ENCODE measurements at regions not wholly inside any gene's neighbourhood (a gene's known extent, or its start where the extent isn't known, plus 50 kb on each side); places are given as distances from the start of the nearest gene placed in this dataset.

DNA sequence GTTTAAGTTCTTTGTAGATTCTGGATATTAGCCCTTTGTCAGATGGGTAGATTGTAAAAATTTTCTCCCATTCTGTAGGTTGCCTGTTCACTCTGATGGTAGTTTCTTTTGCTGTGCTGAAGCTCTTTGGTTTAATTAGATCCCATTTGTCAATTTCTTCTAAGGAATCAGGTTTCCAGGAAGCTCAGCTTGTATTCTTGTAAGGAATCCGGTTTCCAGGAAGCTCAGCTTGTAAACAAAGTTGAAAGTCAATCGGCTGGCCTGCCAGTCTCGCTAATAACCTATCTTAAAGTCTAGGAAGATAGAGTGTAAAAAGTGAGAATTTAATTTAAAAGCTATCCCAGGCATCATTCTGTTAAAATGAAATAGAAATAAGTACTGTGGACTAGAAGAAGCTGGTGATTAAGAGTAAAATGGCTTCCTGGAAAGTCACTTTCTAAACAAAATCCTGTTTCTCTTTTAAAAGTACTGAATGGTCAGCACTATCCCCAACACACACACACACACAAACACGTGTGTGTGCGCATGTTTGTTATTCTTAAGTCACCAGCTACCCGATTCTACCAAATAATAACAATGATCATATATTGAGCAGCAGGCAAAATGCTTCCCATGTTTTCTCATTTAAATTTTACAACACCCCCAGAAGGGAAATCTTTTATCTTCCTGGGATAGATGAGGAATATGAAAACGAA, 171.7 kb downstream of the PAPSS1 start:
- no peak for DNase-seq
- intact Hi-C loops (cut with micrococcal nuclease) = no loop called here
- H3K27me3 Mint-ChIP-seq (ENCODE audit: low read depth in 3 of 3) = peaks cover 0 to 2% (median 0%) of the 10 kb centered on the region in 3 donors
- no peak overlapping the region for H3K4me2 ChIP-seq (replicated peaks; ENCODE audit: extremely low read depth, low read length, poor library complexity, severe bottlenecking)
- no peak overlapping the region for H3K4me3 Mint-ChIP-seq
- H3K27me3 ChIP-seq (ENCODE audit: control insufficient read depth in 2 of 2, insufficient read depth in 2 of 2, low read length in 2 of 2) = no peaks in the 10 kb centered on the region
- no peaks in the 10 kb centered on the region for H3K9me3 ChIP-seq (replicated peaks in 1 of 2; ENCODE audit: control insufficient read depth in 1 of 2, insufficient read depth in 1 of 2, low read length in 2 of 2)
- no peaks in the 10 kb centered on the region for H3K9me3 Mint-ChIP-seq
- no peaks in the 10 kb centered on the region for H3K4me1 ChIP-seq (ENCODE audit: control insufficient read depth in 1 of 2, insufficient read depth in 2 of 2, low read length in 2 of 2)
- no peaks in the 10 kb centered on the region for H3K79me2 ChIP-seq (ENCODE audit: insufficient read depth, low read length)
- H2AFZ ChIP-seq (ENCODE audit: insufficient read depth, low read depth, low read length, poor library complexity, severe bottlenecking) = no peak overlapping the region
- TF ChIP-seq, protein P1, sequence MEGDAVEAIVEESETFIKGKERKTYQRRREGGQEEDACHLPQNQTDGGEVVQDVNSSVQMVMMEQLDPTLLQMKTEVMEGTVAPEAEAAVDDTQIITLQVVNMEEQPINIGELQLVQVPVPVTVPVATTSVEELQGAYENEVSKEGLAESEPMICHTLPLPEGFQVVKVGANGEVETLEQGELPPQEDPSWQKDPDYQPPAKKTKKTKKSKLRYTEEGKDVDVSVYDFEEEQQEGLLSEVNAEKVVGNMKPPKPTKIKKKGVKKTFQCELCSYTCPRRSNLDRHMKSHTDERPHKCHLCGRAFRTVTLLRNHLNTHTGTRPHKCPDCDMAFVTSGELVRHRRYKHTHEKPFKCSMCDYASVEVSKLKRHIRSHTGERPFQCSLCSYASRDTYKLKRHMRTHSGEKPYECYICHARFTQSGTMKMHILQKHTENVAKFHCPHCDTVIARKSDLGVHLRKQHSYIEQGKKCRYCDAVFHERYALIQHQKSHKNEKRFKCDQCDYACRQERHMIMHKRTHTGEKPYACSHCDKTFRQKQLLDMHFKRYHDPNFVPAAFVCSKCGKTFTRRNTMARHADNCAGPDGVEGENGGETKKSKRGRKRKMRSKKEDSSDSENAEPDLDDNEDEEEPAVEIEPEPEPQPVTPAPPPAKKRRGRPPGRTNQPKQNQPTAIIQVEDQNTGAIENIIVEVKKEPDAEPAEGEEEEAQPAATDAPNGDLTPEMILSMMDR (IDR thresholded peaks at IDR 0.05) = no peak
- 90% methylated on average over 2 of the region's 7 CpGs for WGBS (ENCODE audit: insufficient coverage)
- H4K20me1 ChIP-seq (ENCODE audit: insufficient read depth, low read length) = no peaks in the 10 kb centered on the region
- H3K36me3 Mint-ChIP-seq = no peaks in the 10 kb centered on the region
- no peak overlapping the region for H3K9ac ChIP-seq (ENCODE audit: insufficient read depth, low read length, poor library complexity, severe bottlenecking)
- no peaks in the 10 kb centered on the region for H3K36me3 ChIP-seq (replicated peaks in 1 of 2; ENCODE audit: control insufficient read depth in 1 of 2, insufficient read depth in 2 of 2, low read length in 2 of 2)
- no peaks in the 10 kb centered on the region for H3K4me1 Mint-ChIP-seq
- no peak overlapping the region for H3K4me3 ChIP-seq (replicated peaks in 1 of 3; ENCODE audit: low read depth in 2 of 3, low read length in 3 of 3)
- no peak overlapping the region for H3K27ac Mint-ChIP-seq
- no peak overlapping the region for H3K27ac ChIP-seq (ENCODE audit: low read depth in 1 of 2, low read length in 2 of 2)

DNA sequence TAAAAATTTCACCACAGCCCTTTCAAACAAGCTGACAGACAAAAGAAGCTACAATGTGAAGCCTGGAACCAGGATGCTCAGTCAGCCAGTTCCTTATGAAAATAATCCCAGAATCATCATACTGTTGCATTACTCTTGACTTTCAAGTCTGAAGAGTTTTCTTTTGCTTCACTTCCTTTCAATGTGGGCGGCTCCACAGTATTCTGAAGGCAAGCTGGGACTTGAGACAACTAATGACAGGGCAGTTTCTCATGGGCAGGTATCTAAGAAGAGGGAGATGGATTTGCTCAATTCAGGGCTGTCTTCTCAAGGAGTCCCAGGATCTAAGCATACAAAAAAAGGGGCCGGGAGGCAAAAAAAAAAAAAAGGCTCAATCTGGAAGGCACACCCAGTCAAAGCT, 173.4 kb downstream of the PAPSS1 start:
- no peaks in the 10 kb centered on the region for H3K4me1 Mint-ChIP-seq
- Histone ChIP-seq H2AFZ (ENCODE audit: insufficient read depth, low read depth, low read length, poor library complexity, severe bottlenecking) (no peak overlapping the region), H3K4me3 (replicated peaks in 1 of 3; ENCODE audit: low read depth in 2 of 3, low read length in 3 of 3) (no peak overlapping the region), H3K27me3 (ENCODE audit: control insufficient read depth in 2 of 2, insufficient read depth in 2 of 2, low read length in 2 of 2) (no peaks in the 10 kb centered on the region), H4K20me1 (ENCODE audit: insufficient read depth, low read length) (no peaks in the 10 kb centered on the region), H3K4me2 (replicated peaks; ENCODE audit: extremely low read depth, low read length, poor library complexity, severe bottlenecking) (no peak overlapping the region), H3K4me1 (ENCODE audit: control insufficient read depth in 1 of 2, insufficient read depth in 2 of 2, low read length in 2 of 2) (no peaks in the 10 kb centered on the region), H3K9me3 (replicated peaks in 1 of 2; ENCODE audit: control insufficient read depth in 1 of 2, insufficient read depth in 1 of 2, low read length in 2 of 2) (no peaks in the 10 kb centered on the region), H3K27ac (ENCODE audit: low read depth in 1 of 2, low read length in 2 of 2) (no peak overlapping the region), H3K9ac (ENCODE audit: insufficient read depth, low read length, poor library complexity, severe bottlenecking) (no peak overlapping the region), H3K36me3 (replicated peaks in 1 of 2; ENCODE audit: control insufficient read depth in 1 of 2, insufficient read depth in 2 of 2, low read length in 2 of 2) (no peaks in the 10 kb centered on the region), H3K79me2 (ENCODE audit: insufficient read depth, low read length) (no peaks in the 10 kb centered on the region)
- WGBS (ENCODE audit: insufficient coverage) = 100% methylated on average over 1 of the region's 2 CpGs
- no peak overlapping the region for H3K4me3 Mint-ChIP-seq
- peaks cover 0 to 2% (median 0%) of the 10 kb centered on the region in 3 donors for H3K27me3 Mint-ChIP-seq (ENCODE audit: low read depth in 3 of 3)
- H3K27ac Mint-ChIP-seq = no peak overlapping the region
- intact Hi-C loops (cut with micrococcal nuclease) = no loop called here
- TF ChIP-seq, protein P1 (IDR thresholded peaks at IDR 0.05) = no peak
- no peaks in the 10 kb centered on the region for H3K36me3 Mint-ChIP-seq
- peaks cover 0 to 1% (median 0%) of the 10 kb centered on the region in 7 donors for H3K9me3 Mint-ChIP-seq
- DNase-seq = no peak
